Iris pigment epithelial cell (primary cell): ENCODE measurements at regions not wholly inside any gene's neighbourhood (a gene's known extent, or its start where the extent isn't known, plus 50 kb on each side); places are given as distances from the start of the nearest gene placed in this dataset.

ENCODE experiments used
- DNase-seq: peaks from one replicate; pipeline ENCODE4 v3.0.0-alpha.2; 2011; ENCODE audit warnings: low read depth

- DNase-seq: no peak
Observed at GRCh38 chr22:44442186-44442815, 55.7 kb downstream of the RTL6 start.

- no peak for DNase-seq
Observed at GRCh38 chr22:44441401-44442185, 56.4 kb downstream of the RTL6 start.

GRCh38 chr22:44440224-44441160 is 57.5 kb downstream of the RTL6 start:
- DNase-seq: no peak

GRCh38 chr22:44439356-44440223 is 58.4 kb downstream of the RTL6 start:
- no peak for DNase-seq

GRCh38 chr22:44438481-44439131 is 59.4 kb downstream of the RTL6 start:
- DNase-seq: no peak

GRCh38 chr22:44438056-44438455 is 60.0 kb downstream of the RTL6 start:
- no peak for DNase-seq

- DNase-seq: peak; percentile 12
Observed at GRCh38 chr22:44437216-44438055, 60.6 kb downstream of the RTL6 start.

GRCh38 chr22:44436736-44437135 is 61.3 kb downstream of the RTL6 start:
- DNase-seq: no peak

- DNase-seq: no peak
Observed at GRCh38 chr22:44431256-44431655, 66.8 kb downstream of the RTL6 start.

- no peak for DNase-seq
Observed at GRCh38 chr22:44430716-44431115, 67.3 kb downstream of the RTL6 start.

- DNase-seq: no peak
Observed at GRCh38 chr22:44429941-44430587, 68.0 kb downstream of the RTL6 start.

GRCh38 chr22:44428941-44429830 is 68.8 kb downstream of the RTL6 start:
- no peak for DNase-seq

GRCh38 chr22:44427611-44428470 is 70.2 kb downstream of the RTL6 start:
- DNase-seq: no peak

- DNase-seq: no peak
Observed at GRCh38 chr22:44426981-44427380, 71.1 kb downstream of the RTL6 start.

GRCh38 chr22:44425694-44426045 is 72.4 kb downstream of the RTL6 start:
- DNase-seq: no peak

- no peak for DNase-seq
Observed at GRCh38 chr22:44424867-44425693, 73.0 kb downstream of the RTL6 start.

- DNase-seq: no peak
Observed at GRCh38 chr22:44424359-44424682, 73.7 kb downstream of the RTL6 start.
